K562 (cell line): ENCODE measurements at regions not wholly inside any gene's neighbourhood (a gene's known extent, or its start where the extent isn't known, plus 50 kb on each side); places are given as distances from the start of the nearest gene placed in this dataset.

Experiments used
- CREM ChIP-seq: IDR thresholded peaks from 2 replicates; pipeline ENCODE4 v1.6.1; 2014; ENCODE audit warnings: antibody characterized with exemption, low read depth
- FOXK2 ChIP-seq, 2 experiments: fragments of 450-650 bp; IDR thresholded peaks in 1 of 2; conservative IDR thresholded peaks in 1 of 2; 2 replicates each; pipeline ENCODE4 v1.6.1; 2016; ENCODE audit warnings: low read depth in 2 of 2, mild to moderate bottlenecking in 1 of 2
- IRF1 ChIP-seq: sonication (generic); formaldehyde crosslinking; IDR thresholded peaks from 2 replicates; pipeline ENCODE4 v1.8.0; 2022; ENCODE audit warnings: missing genetic modification reagents, mild to moderate bottlenecking, borderline replicate concordance
- JUND ChIP-seq, 2 experiments: IDR thresholded peaks; 2 replicates in 1 of 2; 3 replicates in 1 of 2; pipeline ENCODE4 v1.6.1; 2011; ENCODE audit warnings: borderline replicate concordance in 2 of 2, low read depth in 2 of 2, low read length in 2 of 2, improper control_type of control experiment in 1 of 2, missing biosample characterization in 1 of 2, missing genetic modification characterization in 1 of 2, missing genetic modification reagents in 1 of 2
- KDM5B ChIP-seq: fragments of 200-600 bp; sonication (generic); IDR thresholded peaks from 2 replicates; pipeline ENCODE4 v1.6.1; 2012; ENCODE audit warnings: low read depth, mild to moderate bottlenecking, moderate library complexity, low read length, control low read depth, inconsistent platforms; ENCODE audit not compliant: insufficient replicate concordance
- MEIS2 ChIP-seq: fragments of 450-650 bp; IDR thresholded peaks from 2 replicates; pipeline ENCODE4 v1.6.1; 2014; ENCODE audit warnings: mild to moderate bottlenecking; ENCODE audit not compliant: partially characterized antibody
- RBM17 ChIP-seq: fragments of 200-400 bp; formaldehyde crosslinking; IDR thresholded peaks from 2 replicates; pipeline ENCODE4 v1.6.1; 2017; ENCODE audit warnings: low read depth, mild to moderate bottlenecking, low read length, borderline replicate concordance
- RNF2 ChIP-seq: sonication (generic); IDR thresholded peaks from 2 replicates; pipeline ENCODE4 v1.6.1; 2016
- SFPQ ChIP-seq: fragments of 200-400 bp; formaldehyde crosslinking; IDR thresholded peaks from 2 replicates; pipeline ENCODE4 v1.6.1; 2017; ENCODE audit warnings: mild to moderate bottlenecking, low read depth, low read length, moderate library complexity
- SP2 ChIP-seq: IDR thresholded peaks from 2 replicates; pipeline ENCODE4 v1.6.1; 2011; ENCODE audit warnings: mild to moderate bottlenecking, low read depth, low read length, moderate library complexity; ENCODE audit not compliant: poor library complexity, severe bottlenecking; ENCODE audit errors: extremely low read depth
- SREBF2 ChIP-seq: sonication (generic); formaldehyde crosslinking; IDR thresholded peaks from 2 replicates; pipeline ENCODE4 v1.4.0; 2020; ENCODE audit warnings: mild to moderate bottlenecking, missing genetic modification reagents
- TCFL5 ChIP-seq: fragments of 250-450 bp; sonication (Bioruptor Pico); conservative IDR thresholded peaks from 2 replicates; pipeline ENCODE4 v1.6.1; 2021; ENCODE audit warnings: mild to moderate bottlenecking, moderate library complexity, matching md5 sums
- XRCC3 ChIP-seq: fragments of 450-650 bp; IDR thresholded peaks from 2 replicates; pipeline ENCODE4 v1.6.1; 2017; ENCODE audit warnings: mild to moderate bottlenecking, moderate library complexity
- ZKSCAN1 ChIP-seq: fragments of 150-350 bp; IDR thresholded peaks from 2 replicates; pipeline ENCODE4 v1.6.1; 2016; ENCODE audit warnings: low read depth, low read length
- ZNF589 ChIP-seq: fragments of 200-800 bp; sonication (Bioruptor generic); IDR thresholded peaks from 2 replicates; pipeline ENCODE4 v1.6.1; 2016; ENCODE audit warnings: low read depth, missing genetic modification characterization, missing compliant biosample characterization
- ZNF655 ChIP-seq: fragments of 250-450 bp; sonication (Bioruptor Pico); IDR thresholded peaks from 2 replicates; pipeline ENCODE4 v1.5.0; 2021

GRCh38 chr6:15948930-15949900, 179.7 kb upstream of the MYLIP start (continued):
- TF ChIP-seq MEIS2 (peak; percentile 36), RBM17 (no peak), JUND (IDR thresholded peaks at IDR 0.05; ENCODE audit: borderline replicate concordance, low read depth, low read length) (no peak), JUND (tag; IDR thresholded peaks at IDR 0.05; ENCODE audit: borderline replicate concordance, low read depth, low read length) (no peak; the same call in 2 of the 3 replicates), FOXK2 (conservative IDR thresholded peaks at IDR 0.05 in 1 of 2, IDR thresholded peaks at IDR 0.05 in 1 of 2; ENCODE audit: low read depth in 2 of 2) (peak; percentile 93 to 94), CREM (no peak), ZNF589 (no peak), KDM5B (no peak), SP2 (no peak), XRCC3 (no peak), TCFL5 (CRISPR knock-in tag) (no peak), SFPQ (no peak), IRF1 (CRISPR knock-in tag) (no peak), ZKSCAN1 (no peak), RNF2 (no peak), ZNF655 (CRISPR knock-in tag) (no peak), SREBF2 (CRISPR knock-in tag) (no peak)
- TF ChIP-seq, all 486 proteins: peak for 23
